HG03064 (cell line): ENCODE measurements at regions not wholly inside any gene's neighbourhood (a gene's known extent, or its start where the extent isn't known, plus 50 kb on each side); places are given as distances from the start of the nearest gene placed in this dataset.
"Not testable (repeated sequence)": the region's sequence is repeated elsewhere in the genome, so short reads cannot be mapped to it uniquely, and the experiment has no call there.

Experiments used
- ATAC-seq: cut with Tn5 transposase; IDR thresholded peaks from one replicate; pipeline ENCODE4 v1.9.1; 2021; ENCODE audit warnings: low read depth; ENCODE audit not compliant: unreplicated experiment

DNA sequence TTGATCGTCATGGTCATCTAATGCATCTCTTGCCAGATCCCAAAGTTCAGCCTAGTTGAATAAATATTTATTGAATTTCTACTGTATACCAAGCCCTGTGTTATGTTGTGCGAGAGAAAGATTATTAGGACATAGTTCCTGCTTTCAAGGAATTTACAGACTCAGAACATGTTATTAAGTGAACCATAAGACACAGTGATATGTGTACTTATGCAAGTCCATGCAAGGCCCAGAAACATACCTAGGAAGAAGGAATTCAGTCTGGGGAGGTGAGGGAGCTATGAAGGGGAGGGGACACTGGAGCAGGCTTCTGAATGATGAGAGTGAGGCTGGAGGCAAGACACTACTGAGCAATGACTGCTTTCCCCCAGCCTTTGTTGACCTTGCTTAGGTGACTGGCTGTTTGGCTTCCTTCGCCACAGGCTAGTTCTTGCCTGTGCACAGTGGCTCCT is 81.4 kb downstream of the ACAA2 start:
- no peak for ATAC-seq

DNA sequence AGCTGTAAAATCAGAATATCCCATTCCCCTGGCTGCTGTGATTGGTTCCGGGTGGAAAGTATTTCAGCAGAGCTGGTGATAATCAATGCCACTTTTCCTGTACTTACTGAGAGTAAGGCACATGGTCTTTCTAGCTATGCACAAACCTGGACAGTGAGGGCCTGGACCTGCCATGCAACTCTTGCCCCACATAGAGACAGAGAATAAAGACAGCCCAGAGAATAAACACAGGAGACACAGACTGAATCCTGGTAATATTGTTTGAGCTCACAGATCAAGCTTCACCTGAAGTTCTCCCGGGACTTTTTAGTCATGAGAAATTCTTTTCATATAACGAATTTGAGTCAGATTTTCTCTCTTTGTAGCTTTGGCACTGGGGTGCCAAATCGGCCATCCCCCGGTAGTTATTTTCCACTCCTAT is 81.9 kb downstream of the ACAA2 start:
- ATAC-seq = no peak

DNA sequence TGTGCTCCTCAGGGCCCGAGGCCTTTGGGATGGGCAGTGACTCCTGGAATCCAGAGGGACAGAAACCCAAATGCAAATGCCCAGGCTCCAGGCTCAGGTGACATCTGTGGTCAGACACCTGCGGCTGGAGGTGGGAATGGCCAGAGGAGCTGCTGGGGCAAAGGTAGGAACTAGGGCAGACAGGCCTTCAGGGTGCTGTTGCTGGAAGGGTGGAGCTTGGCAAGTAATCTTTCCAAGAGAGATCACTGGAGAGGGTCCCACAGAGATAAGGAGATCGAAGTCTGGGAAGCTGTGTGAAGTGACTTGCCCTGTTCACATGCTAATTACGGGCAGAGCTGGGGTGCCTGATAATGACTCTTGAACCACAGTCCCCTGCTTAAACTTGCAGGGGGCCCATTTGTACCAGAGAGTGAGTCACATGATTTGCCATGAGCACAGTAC is 82.4 kb downstream of the ACAA2 start:
- no peak for ATAC-seq

DNA sequence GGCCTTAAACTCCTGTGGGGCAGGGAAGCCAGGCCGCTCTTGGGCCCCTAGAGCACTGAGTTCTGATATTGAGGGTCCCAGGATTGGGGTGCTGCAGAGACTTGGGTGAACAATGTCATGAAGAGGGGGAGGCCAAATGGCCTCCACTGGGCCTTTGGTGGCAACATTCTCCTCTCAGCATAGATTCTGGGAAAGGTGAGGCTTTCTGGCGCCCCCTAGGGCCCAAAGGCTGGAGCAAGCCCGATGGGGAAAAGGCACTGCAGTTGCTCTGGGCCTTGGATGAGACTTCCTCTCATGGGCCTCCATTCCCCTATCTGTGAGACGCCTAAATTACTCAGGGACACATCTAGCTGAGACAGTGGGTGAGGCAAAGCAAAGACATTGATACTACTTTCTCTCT is 84.8 kb downstream of the ACAA2 start:
- no peak for ATAC-seq

DNA sequence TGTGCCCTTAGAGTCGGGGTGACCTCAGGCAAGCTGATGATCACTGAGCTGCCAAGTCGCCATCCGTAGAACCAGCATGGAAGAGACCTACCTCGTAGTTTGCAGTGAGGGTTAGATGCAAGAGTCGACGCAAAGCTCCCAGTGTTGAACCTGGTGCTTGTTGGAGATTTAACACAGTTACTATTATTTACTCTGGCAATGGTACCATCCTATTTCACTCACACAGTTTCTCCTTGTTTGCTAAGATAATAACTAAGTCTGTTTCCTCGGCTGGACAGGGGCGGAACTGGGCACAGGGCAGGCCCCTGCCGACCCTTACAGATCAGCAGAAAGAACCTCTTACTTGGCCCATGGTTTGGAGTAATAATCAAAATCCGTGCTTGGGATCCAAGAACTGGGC is 85.5 kb downstream of the ACAA2 start:
- ATAC-seq = no peak

DNA sequence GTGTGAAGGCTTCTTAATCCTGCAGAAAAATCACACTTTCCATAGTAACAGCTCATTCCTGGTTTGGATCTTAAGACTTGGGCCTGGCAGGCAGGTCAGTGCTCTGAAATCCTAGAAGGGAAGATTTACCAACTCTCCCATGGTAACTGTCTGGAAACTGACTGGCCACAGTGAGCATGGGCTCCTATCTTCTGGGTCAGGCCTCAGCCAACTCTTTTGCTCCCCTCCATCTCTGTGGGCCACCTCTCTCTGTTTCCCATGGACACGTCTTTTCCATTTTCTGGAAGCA is 86.7 kb downstream of the ACAA2 start:
- ATAC-seq = no peak

DNA sequence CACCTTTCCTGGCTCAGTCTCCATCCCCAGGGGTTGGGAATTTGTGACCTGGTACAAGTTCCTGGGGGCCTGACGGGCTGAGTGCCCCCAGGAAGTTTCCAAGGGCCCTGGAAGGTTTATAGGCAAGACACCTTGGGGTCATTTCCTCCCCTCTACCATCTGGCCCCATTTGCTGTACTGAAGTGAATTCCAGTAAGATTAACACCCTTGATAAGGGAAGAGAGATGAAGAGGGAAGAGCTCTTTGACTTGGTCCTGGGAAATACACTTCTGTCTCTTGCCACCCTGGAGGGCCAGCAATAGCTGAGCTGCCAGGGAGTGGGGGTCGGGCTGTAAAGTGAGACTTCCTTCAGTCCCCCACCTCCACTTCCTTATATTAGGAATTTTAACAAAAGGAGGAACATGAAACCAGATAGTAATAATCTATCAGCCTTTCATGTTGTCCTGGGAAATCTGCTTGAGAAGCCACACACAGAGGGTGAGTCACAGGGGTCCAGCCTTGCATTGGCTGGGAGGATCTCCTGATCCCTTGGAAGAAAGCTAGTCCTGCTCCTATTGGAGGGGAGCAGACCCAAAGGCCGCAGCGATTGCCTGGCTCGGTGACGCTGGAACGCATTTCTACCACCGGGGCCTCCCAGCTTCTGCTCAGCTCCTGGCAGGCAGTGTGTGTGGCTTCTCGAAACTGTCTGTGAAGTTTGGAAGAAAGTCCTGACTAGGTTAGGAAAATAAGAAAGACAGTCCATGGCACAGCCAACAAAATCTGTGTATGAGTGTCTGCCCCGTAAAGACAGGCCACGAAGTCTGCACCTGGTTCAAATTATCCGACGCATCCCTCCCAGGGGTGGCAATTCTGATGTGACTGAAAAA is 87.3 kb downstream of the ACAA2 start:
- no peak for ATAC-seq

DNA sequence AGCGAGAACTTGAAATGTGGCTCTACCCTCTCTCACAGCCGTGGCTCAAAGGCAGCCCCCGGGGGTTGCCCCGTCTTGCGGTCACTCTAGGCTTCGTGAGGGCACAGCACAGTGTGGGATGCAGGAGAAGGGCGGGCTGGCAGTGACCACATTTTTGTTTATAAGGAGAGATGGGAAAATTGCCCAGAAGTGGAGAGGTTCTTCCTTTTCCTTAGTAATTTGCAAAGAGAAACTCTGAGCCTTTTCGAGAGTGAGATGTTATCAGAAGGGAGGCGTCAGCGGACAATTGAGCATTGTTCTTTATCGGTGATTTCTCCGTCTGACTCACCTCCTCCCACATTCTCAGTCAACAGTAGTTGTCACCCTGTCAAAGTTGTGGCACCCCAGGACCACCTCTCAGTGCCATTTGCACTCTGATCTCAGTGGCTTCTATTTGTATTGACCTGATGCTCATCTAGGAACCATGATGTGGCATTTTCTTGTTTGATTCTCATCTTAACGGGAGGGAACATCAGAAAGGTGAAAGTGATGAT is 89.6 kb downstream of the ACAA2 start:
- no peak for ATAC-seq

DNA sequence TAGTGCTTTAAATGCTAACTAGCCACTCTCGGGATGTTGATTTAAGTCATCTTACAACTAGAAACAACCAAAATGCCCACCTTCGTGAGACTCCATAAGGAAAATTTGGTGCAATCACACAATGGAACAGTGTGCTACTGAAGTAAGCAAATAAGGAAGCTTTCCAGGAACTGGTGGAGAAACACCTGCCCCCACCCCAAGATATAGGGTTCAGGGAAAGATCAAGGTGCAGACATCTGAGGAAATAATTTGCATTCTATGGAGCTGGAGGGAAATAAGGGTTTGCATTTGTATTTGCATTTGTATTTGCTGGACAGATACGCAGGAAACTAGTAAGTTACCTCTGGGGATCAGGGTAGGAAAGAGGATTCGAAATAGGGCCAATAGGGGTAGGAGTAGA is 90.9 kb downstream of the ACAA2 start:
- ATAC-seq = no peak

DNA sequence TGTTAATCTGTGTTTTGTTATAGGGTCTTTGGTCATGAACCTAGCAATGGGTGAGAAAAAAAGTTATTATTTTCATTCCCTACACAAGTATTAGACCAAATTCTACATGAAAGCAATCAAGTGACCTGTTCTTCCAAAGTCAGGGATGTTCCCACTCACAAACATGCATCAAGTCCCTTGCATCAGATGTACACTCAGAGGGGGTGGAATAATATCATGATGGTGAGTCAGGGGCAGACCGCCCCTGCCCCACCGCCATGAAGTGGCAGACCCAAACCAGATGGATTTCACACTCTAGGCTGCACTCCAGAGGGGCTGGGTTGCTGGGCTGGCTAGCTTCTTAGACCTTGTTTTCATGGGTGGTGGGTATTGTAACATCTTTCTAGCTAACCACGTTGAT is 91.4 kb downstream of the ACAA2 start:
- ATAC-seq = no peak

DNA sequence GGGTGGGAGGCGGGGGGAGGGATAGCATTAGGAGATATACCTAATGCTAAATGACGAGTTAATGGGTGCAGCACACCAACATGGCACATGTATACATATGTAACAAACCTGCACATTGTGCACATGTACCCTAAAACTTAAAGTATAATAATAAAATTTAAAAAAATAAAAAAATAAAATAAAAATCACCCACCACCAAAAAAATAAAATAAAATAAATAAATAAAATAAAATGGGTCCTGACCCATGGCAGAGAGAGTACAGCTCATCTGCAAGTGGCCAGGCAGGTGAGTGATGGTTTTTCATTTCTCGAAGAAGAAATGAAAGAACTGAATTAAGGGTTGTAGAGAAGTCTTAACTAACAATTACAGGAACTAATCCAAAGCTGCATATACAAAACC is 92.4 kb downstream of the ACAA2 start:
- not testable (repeated sequence) for ATAC-seq

DNA sequence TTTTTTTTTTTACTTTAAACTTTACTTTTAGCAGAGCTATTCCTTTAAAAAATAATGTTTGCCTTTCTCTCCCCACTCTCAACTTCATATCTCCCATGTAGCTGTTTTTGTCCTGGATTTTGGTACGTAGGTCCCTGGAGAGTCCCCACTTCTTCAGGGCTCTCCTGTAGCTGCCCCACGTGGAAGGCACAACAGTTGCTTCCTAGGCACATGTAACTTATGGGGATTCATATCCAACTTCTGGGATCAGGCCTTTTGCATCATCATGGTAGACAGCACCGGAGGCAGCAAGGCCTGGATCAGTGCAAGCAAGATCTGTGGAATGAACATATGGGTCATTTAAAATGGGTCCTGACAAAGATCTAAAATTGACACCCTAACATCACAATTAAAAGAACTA is 95.7 kb downstream of the ACAA2 start:
- ATAC-seq = no peak

DNA sequence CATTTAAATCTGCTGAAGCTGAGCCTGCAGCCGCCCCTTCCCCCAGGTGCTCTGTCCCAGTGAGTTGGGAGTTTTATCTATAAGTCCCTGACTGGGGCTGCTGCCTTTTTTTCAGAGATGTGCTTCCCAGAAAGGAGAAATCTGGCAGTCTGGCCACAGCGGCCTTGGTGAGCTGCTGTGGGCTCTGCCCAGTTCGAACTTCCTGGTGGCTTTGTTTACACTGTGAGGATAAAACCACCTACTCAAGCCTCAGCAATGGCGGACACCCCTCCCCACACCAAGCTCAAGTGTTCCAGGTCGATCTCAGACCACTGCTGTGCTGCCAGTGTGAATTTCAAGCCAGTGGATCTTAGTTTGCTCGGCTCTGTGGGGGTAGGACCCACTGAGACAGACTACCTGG is 97.3 kb downstream of the ACAA2 start:
- ATAC-seq = no peak

DNA sequence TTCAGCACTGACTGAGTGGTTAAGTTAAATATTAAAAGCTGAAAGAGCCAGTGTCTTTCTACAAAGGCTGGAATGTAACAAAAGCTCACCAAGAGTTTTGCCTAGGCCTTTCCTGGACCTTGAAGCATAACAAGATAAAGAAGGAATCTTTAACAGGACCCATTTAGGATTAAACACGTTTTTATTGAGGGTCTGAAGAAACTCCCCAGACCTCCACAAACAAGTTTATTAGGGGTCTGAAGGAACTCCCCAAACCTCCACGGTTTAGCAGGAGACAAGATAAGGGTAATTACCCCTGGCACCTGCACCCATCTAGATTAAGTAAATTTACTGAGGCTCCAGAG is 104.0 kb downstream of the ACAA2 start:
- ATAC-seq = no peak

DNA sequence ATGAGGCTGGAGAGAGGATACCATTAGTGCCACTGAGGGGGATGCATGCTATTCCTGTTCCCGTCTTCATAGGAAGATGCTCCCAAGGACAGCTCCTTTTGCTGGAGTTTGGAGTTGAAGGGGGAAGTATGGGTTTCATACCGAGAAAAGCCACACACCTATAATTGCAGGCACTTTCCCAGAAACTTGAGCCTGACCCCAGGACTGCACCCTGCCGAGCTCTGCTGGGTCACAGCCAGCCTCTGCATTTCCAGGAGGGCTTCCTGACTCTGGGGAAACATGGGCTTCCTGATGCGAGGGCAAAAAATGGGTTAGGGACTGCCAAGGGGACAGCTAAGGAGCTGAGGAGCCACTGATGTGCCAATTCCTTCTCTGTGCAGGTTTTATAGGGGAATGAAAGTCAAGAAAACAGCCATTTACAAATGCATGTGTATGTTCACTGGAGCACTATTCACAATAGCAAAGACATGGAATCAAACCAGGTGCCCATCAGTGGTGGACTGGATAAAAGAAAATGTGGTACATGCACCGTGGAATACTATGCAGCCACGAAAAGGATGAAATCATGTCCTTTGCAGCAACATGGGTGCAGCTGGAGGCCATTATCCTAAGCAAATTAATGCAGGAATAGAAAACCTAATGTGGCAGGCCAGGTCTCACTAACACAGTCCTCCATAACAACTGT is 104.5 kb downstream of the ACAA2 start:
- no peak for ATAC-seq

DNA sequence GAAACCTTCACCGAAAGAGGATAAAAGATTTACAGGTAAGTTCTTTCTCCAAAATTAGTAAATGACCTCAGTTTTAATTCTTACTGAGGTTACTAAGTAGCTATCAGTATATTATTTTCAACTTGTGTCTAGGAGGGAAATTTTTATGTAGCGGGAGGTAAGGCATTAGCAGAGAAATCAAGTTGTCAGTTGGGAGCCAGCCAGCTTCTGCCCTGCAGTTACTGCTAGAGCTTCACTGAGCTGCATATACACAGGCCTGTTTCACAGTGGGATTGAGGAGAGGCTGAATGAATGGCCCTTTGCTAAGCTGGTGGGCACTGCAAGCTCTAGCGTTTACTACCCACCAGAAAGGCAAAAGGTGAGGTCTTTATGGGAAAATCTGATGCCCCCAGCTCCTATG is 105.7 kb downstream of the ACAA2 start:
- no peak for ATAC-seq

DNA sequence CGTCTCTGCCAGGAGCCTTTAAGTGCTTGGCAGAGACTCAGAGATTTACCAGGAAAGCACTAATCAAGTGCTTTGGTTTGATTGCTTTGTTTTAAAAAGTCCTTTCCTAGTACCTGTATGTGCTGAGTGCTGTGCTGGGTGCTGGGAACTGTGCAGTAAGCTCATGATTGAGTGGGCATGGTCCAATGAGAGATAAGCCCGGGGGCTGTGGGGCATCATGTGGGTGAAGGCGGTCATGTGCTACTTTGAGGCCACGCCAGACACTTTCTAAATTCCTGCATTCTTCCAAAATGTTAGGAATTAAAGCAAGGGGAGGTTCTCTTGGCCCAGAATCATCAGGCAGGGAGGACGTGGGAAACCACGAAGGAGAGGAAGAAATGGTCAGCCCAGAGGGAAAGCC is 109.0 kb downstream of the ACAA2 start:
- no peak for ATAC-seq

DNA sequence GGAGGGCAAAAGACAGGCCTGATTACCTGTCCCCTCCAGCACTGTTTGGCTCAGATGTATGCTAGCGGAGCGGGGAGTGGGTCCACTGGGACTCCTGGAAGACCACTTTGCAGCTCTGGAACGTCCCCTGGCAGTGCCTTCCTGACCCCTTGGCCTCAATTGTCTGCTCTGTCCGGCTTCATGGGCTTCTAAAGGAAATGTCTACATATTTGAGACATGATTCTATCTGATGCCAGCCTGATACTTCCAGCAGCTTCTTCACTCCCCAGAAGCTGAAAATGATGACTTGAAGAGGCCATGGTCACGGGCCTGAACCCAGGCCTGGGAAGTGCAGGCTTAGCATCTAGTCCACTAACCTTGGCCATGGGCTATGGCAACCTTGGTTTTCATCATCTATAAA is 112.1 kb downstream of the ACAA2 start:
- ATAC-seq = no peak

DNA sequence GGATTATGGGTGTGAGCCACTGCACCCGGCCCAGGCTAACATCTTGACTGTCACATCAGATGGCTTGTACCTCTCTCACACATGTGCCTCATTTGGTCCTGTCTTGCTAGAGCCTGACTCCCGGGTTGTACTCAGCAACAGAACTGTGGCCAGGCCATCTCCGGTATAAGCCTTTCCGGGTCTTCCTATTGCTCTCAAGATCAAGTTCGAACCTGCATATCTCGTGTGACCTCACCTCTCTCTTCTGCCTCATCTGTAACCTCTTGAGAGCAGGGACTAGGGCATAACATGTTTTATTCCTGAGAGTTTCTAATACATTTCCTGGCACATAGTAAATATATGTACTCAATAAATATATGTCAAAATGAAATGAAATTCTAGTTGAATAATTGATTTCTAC is 114.0 kb downstream of the ACAA2 start:
- no peak for ATAC-seq

DNA sequence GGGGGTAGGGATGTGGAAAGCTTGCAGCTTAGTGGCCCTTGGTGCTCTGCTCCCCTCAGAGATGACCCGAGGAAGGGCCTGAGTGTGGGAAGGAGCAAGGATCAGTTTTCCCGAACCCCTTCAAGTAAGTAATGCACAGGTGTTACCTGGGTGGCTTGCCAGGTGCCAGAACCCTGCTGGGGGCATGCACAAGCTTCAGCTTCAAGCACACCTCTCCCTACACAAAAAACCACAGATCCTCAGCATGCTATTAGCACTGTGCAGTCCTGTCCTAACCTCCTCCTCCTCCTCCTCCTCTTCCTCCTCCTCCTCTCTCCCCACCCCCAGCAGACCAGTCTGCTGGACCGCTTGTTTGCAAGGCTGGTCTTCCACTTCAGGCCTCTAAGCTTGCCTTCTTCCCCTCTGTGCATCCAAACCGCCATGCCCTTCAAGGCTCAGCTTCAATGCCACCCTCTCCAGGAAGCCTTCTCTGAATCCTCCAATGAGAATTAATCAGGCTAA is 114.8 kb downstream of the ACAA2 start:
- ATAC-seq = no peak

DNA sequence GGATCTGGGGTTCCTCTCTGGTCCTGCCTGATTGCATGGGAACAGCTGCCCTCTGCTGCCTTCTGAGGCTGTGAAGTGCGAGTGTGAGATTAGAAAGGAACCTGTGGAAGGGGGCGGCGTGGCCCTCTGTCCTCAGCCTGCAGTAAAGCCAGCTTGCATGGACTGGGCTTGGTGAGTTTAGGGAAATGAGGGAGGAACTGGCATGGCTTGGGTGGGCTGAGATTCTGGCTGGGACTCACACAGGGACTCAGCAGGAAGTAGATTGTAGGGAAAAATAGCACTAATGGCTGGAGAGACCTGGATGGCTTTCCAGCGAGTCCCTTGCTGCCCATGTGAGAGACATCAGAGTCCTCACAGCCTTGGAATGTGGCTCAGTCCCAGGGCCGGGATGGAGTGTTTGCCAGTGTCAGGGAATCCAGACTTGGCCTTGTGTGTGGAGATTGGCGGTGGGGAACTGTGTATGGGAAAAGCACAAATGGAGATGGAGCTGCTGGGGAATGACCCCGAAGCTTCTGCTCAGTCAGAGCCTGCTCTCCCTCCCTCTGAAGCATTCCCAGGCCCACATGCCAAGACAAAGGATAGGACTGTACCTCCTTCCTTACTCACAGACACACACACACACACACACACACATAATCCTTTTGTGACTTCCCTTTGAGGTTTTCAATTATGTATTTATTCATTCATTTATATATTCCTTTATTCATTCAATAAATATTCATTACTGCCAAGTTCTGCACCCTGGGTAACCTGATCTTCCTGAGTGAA is 115.4 kb downstream of the ACAA2 start:
- ATAC-seq = no peak
